ENCODE measurements at regions not wholly inside any gene's neighbourhood (a gene's known extent, or its start where the extent isn't known, plus 50 kb on each side); places are given as distances from the start of the nearest gene placed in this dataset.

GRCh38 chr2:226431288-226431948 lies 368.2 kb downstream of the IRS1 start:
- peak; percentile 88 for DNase-seq (ENCODE audit: low read depth)

GRCh38 chr2:226429476-226429875 lies 370.1 kb downstream of the IRS1 start:
- peak; percentile 62 for DNase-seq (ENCODE audit: low read depth)

- DNase-seq (ENCODE audit: low read depth): peak; percentile 91
Observed at GRCh38 chr2:226427538-226428307, 371.9 kb downstream of the IRS1 start.

GRCh38 chr2:226426292-226426736 lies 373.3 kb downstream of the IRS1 start:
- peak; percentile 93 for DNase-seq (ENCODE audit: low read depth)

- peak; percentile 60 for DNase-seq (ENCODE audit: low read depth)
Observed at GRCh38 chr2:226424971-226425370, 374.6 kb downstream of the IRS1 start.

GRCh38 chr2:226423498-226423960 lies 376.1 kb downstream of the IRS1 start:
- peak; percentile 46 for DNase-seq (ENCODE audit: low read depth)

- DNase-seq (ENCODE audit: low read depth): no peak
Observed at GRCh38 chr2:226420646-226421045, 379.0 kb downstream of the IRS1 start.

GRCh38 chr2:226418521-226418920 lies 381.1 kb downstream of the IRS1 start:
- DNase-seq (ENCODE audit: low read depth): no peak

GRCh38 chr2:226414335-226414734 lies 385.3 kb downstream of the IRS1 start:
- no peak for DNase-seq (ENCODE audit: low read depth)

- DNase-seq (ENCODE audit: low read depth): no peak
Observed at GRCh38 chr2:226413498-226414130, 386.0 kb downstream of the IRS1 start.

GRCh38 chr2:226411727-226412360 lies 387.8 kb downstream of the IRS1 start:
- DNase-seq (ENCODE audit: low read depth): peak; percentile 99

- no peak for DNase-seq (ENCODE audit: low read depth)
Observed at GRCh38 chr2:226411205-226411604, 388.4 kb downstream of the IRS1 start.

- no peak for DNase-seq (ENCODE audit: low read depth)
Observed at GRCh38 chr2:226410247-226410835, 389.3 kb downstream of the IRS1 start.

GRCh38 chr2:226409134-226409533 lies 390.5 kb downstream of the IRS1 start:
- no peak for DNase-seq (ENCODE audit: low read depth)

GRCh38 chr2:226408141-226408540 lies 391.5 kb downstream of the IRS1 start:
- no peak for DNase-seq (ENCODE audit: low read depth)

GRCh38 chr2:226407135-226407534 lies 392.5 kb downstream of the IRS1 start:
- no peak for DNase-seq (ENCODE audit: low read depth)

- no peak for DNase-seq (ENCODE audit: low read depth)
Observed at GRCh38 chr2:226405465-226405864, 394.2 kb downstream of the IRS1 start.

- peak; percentile 38 for DNase-seq (ENCODE audit: low read depth)
Observed at GRCh38 chr2:226403369-226403768, 396.3 kb downstream of the IRS1 start.

GRCh38 chr2:226399006-226399405 lies 400.6 kb downstream of the IRS1 start:
- peak; percentile 50 for DNase-seq (ENCODE audit: low read depth)

- DNase-seq (ENCODE audit: low read depth): peak; percentile 76
Observed at GRCh38 chr2:226398580-226398979, 401.0 kb downstream of the IRS1 start.

GRCh38 chr2:226396541-226396940 lies 403.1 kb downstream of the IRS1 start:
- DNase-seq (ENCODE audit: low read depth): no peak

GRCh38 chr2:226387499-226387942 lies 412.1 kb downstream of the IRS1 start:
- DNase-seq (ENCODE audit: low read depth): no peak
